AG04450 (cell line): ENCODE measurements at regions not wholly inside any gene's neighbourhood (a gene's known extent, or its start where the extent isn't known, plus 50 kb on each side); places are given as distances from the start of the nearest gene placed in this dataset.

Experiments
- CTCF ChIA-PET: fragments of 300-600, 350-600 bp; formaldehyde crosslinking; extraction: SDS; loops from one replicate; lab custom pipeline; 2022; ENCODE audit warnings: antibody characterized with exemption, inconsistent platforms; lab: Charles Lee
- POLR2A ChIA-PET: fragments of 350-600 bp; formaldehyde crosslinking; extraction: SDS; loops from one replicate; lab custom pipeline; 2021; ENCODE audit warnings: antibody characterized with exemption, inconsistent platforms; lab: Yijun Ruan, JAX
- DNase-seq: peaks from one replicate; pipeline ENCODE4 v3.0.0-alpha.2; 2011; ENCODE audit warnings: low read depth, low spot score
- H3K27ac ChIP-seq: one replicate; pipeline ENCODE4 v1.5.1; 2012; ENCODE audit warnings: low read depth, low read length, control low read depth
- H3K27me3 ChIP-seq: one replicate; pipeline ENCODE4 v1.6.0; 2012; ENCODE audit warnings: low read length; ENCODE audit not compliant: control insufficient read depth, insufficient read depth
- H3K4me3 ChIP-seq: 2 replicates; pipeline ENCODE4 v1.5.1; 2011; ENCODE audit warnings: mild to moderate bottlenecking, low read depth, low read length, control low read depth
- H3K9me3 ChIP-seq: 2 replicates; pipeline ENCODE4 v1.5.1; 2012; ENCODE audit warnings: low read length; ENCODE audit not compliant: control insufficient read depth, insufficient read depth
- TF ChIP-seq, protein P1 (sequence below): IDR thresholded peaks from 2 replicates; pipeline ENCODE4 v1.5.1; 2011; ENCODE audit warnings: low read depth, low read length, control low read depth, inconsistent platforms

DNA sequence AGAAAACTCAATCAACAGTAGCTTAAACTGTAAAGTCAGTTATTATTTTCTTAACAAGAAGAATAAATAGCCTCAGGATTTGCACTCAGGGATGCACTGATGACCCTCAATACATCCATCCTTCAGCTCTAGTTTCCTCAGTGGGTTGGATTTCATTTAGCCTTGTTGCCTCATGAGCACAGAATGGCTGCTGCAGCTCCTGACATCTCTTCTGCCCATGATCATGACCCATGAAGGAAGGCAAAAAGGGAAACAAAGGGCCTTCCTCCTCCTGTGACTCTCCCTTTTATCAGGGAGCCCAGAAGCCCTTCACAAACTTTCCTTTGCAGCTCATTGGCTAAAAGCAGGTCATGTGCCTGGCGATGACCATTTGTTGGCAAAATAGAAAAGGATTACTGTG lies 51.2 kb upstream of the KCNG1 start:
- POLR2A ChIA-PET = no interaction called here
- TF ChIP-seq, protein P1, sequence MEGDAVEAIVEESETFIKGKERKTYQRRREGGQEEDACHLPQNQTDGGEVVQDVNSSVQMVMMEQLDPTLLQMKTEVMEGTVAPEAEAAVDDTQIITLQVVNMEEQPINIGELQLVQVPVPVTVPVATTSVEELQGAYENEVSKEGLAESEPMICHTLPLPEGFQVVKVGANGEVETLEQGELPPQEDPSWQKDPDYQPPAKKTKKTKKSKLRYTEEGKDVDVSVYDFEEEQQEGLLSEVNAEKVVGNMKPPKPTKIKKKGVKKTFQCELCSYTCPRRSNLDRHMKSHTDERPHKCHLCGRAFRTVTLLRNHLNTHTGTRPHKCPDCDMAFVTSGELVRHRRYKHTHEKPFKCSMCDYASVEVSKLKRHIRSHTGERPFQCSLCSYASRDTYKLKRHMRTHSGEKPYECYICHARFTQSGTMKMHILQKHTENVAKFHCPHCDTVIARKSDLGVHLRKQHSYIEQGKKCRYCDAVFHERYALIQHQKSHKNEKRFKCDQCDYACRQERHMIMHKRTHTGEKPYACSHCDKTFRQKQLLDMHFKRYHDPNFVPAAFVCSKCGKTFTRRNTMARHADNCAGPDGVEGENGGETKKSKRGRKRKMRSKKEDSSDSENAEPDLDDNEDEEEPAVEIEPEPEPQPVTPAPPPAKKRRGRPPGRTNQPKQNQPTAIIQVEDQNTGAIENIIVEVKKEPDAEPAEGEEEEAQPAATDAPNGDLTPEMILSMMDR = no peak
- Histone ChIP-seq H3K27me3 (peaks cover 58% of the 10 kb centered on the region), H3K4me3 (no peak overlapping the region), H3K27ac (no peak overlapping the region), H3K9me3 (no peaks in the 10 kb centered on the region)
- CTCF ChIA-PET = no interaction called here
- no peak for DNase-seq
